DMS53 treated with DMSO at 0.1 percent for 48 hours (cell line): ENCODE measurements at regions not wholly inside any gene's neighbourhood (a gene's known extent, or its start where the extent isn't known, plus 50 kb on each side); places are given as distances from the start of the nearest gene placed in this dataset.
"Not testable (repeated sequence)": the region's sequence is repeated elsewhere in the genome, so short reads cannot be mapped to it uniquely, and the experiment has no call there.

ENCODE experiments used
- DNase-seq: peaks from one replicate; lab custom pipeline; 2025; ENCODE audit not compliant: unreplicated experiment; lab: John Stamatoyannopoulos, UW

GRCh38 chr19:31054430-31054829, 294.8 kb downstream of the TSHZ3 start:
- no peak for DNase-seq

GRCh38 chr19:31049431-31049830, 299.8 kb downstream of the TSHZ3 start:
- DNase-seq: no peak

DNA sequence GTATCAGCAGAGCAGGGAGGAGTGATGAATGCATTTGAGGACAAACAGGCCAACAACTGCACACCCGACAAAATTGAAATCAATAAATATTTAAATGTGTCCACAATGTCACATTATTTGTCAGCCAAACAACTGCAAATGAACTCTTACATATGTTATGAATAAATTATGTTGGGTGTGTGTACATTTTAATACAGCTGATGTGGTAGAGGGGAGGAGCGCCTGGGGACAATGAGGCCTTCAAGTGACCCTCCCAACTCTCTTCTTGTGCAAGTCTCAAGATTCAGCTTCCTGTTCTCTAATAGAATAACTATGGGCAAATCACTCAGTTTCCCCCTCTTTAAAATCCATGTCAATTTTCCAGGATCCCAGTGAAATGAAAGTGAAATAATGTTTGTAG, 303.2 kb downstream of the TSHZ3 start:
- DNase-seq: no peak

DNA sequence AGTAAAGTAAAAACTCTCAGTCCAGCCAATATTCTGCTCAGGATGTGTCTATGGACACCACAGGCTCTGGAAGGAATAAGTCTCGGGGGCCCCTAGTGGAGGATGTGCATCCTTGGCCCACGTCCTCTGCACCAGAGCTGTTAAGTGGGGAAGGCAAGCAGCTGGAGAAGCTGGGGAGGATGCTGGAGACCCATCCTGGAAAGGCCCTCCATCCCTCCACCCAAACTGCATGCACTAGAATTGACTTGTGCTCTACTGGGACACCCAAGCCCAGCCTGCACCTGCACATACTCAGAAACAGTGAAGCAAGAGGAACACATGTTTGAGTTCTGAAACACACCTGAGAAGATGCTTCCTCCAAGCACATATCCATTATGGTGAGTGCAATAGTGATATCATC, 307.8 kb downstream of the TSHZ3 start:
- DNase-seq: no peak

- no peak for DNase-seq
These were observed 310.1 kb downstream of the TSHZ3 start for GRCh38 chr19:31039151-31039550.

DNA sequence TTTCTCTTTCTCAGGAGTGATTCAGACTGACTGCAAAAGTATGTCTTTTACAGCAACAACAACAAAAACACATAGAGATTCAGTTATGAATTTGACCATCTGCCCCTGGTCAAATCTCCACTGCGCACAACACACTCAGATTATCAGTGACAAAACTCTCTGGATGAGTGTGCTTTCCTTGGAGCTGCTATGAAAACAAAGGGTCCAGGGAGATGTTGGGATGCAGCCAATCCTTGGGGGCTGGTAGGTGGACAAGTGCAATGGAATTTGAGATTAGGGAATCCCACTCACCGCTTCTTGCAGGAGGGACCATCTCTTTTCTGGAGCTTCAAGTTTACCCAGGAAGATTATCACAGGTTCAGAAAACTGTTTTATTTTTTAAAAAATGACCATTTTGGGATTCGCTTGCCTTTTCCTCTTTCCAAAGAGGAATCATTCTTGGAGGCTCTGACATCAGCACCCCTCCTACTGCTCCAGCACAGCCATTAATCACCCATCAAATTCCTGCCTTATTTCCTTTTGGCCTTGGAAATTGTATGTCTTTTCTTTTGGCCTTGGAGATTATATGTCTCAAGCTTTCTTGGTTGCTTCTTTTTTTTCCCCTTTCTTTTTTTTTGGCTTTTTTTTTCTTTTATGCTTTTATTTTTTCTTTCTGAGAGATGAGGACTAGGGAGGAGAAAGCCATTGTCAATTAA, 311.8 kb downstream of the TSHZ3 start:
- no peak for DNase-seq

DNA sequence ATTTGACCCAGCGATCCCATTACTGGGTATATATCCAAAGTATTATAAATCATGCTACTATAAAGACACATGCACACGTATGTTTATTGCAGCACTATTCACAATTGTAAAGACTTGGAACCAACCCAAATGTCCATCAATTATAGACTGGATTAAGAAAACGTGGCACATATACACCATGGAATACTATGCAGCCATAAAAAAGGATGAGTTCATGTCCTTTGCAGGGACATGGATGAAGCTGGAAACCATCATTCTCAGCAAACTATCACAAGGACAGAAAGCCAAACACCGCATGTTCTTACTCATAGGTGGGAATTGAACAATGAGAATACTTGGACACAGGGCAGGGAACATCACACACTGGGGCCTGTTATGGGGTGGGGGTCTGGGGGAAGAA, 317.8 kb downstream of the TSHZ3 start:
- DNase-seq: not testable (repeated sequence)

- DNase-seq: no peak
These were observed 326.2 kb downstream of the TSHZ3 start for GRCh38 chr19:31023038-31023437.

GRCh38 chr19:31018936-31019335, 330.3 kb downstream of the TSHZ3 start:
- DNase-seq: no peak

DNA sequence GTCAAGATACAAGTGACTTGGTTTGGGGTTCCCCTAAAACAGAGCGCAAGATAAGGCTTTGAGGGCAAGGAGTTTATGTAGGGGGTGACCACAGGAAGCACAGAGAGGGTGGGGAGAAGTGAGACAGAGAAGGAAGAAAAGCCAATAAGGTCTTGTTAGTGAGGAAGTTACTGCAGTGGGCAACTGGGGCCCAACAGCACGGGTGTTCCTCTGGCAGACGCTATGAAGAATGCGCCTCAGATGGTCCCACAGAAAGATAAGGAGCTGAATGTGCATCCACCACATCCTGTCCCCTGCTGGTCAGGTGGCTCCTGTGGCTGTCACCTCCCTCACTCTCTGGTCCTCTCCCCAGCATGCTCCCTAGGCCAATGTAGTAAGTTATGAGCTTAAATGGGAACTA, 333.5 kb downstream of the TSHZ3 start:
- DNase-seq: no peak

GRCh38 chr19:31014668-31015067, 334.6 kb downstream of the TSHZ3 start:
- no peak for DNase-seq

DNA sequence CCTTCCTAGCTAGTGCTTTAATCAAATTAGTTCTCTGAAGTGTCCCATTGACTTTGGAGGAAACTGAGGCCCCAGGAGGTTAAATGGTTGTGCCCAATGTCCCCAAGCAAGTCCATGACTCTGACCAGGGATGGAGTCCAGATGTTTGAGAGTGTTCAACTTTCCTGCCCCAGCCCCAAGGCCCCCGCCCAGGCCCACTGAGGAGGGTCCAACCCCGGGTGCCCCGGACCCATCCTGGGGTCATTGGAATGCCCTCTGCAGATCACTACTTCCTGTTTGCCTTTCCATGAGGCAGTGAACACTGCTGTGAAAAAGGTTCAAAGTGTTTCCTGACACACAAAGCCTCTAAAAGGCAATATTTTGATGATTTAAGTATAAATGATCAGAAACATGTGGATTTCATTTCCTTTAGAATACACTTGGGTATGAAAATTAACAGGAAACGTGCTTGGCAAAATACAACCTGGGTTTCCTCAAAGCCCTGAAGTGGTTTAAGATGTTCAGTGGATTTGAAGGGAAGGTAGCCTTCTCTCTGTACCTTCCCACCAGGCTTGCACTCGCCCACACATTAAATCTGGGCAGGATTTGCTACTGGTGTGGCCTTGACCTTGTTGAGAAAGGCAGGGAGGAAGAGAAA, 335.7 kb downstream of the TSHZ3 start:
- no peak for DNase-seq

GRCh38 chr19:31002518-31003244, 346.6 kb downstream of the TSHZ3 start:
- no peak for DNase-seq

GRCh38 chr19:31001991-31002390, 347.2 kb downstream of the TSHZ3 start:
- no peak for DNase-seq

DNA sequence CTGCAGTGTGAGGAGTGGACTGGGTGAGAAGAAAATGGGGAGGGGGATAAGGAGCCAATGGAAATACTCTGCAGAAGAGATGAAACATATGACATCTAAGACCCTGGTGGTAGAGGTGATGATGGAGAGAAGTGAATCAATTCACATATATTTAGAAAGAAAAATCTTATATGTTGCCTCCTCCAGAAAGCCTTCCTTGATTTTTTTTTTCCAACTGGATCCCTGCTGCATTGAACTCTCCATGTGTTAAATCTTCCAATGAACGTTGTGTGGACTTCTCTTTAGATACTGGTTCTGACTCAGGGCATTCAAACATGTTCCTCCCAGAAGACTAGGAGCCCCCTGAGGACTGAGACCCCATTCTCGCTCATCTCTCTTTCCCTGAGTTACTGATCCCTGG, 348.3 kb downstream of the TSHZ3 start:
- DNase-seq: no peak

DNA sequence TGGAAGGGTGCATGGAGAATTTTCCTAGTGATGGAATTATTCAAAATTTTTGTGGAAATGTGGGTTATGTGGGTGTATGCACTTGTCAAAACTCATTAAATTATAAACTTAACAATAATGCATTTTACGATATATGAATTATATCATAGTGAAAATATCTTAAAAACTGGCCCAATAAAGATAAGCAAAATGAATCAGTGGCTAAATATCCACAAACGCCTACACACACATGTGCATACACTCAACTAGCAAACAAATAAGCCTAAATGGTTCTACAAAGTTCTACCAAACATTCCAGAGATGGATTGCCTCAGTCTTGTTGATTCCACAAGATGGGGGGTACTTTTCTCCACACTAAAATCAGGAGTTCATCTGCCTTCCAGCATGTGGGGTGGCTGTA, 349.5 kb downstream of the TSHZ3 start:
- no peak for DNase-seq

DNA sequence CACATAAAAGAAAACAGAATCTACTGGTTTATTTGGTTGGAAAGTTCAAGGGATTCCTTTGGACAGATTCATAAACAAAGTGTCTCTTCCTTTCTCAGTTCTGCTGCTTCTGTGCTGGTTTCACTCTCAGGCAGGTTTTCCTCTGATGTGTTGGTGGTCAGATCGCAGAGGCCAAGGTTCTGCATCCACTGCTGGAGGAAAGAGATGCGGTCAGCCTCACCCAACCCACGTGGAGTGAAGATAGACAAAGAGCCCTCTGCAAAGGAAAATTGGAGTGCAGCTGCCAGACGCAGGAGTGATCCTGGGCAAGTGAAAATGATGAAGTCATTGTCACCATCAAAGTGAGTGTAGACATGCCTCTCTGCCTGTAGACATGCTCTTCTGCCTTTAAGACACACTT, 352.0 kb downstream of the TSHZ3 start:
- no peak for DNase-seq

DNA sequence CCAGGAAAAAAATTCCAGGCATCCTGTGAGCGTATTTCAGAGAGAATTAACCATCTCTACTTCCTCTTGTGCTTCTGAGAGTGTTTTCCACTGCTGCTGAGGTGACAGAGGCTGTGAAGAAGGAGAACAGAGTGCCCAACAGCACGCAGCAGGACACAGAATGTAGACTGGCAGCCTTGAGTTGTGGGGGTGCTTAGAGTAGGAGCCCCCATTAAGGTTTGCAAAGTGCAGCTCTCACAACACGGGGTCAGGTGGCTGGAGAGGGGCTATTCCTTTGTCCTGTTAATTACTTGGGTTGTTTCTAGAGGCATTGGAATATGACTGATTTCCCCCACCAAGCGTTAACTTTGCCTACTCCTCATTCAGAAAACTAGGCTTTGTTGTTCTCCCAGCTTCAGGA, 370.6 kb downstream of the TSHZ3 start:
- DNase-seq: no peak

GRCh38 chr19:30969591-30969990, 379.6 kb downstream of the TSHZ3 start:
- no peak for DNase-seq

DNA sequence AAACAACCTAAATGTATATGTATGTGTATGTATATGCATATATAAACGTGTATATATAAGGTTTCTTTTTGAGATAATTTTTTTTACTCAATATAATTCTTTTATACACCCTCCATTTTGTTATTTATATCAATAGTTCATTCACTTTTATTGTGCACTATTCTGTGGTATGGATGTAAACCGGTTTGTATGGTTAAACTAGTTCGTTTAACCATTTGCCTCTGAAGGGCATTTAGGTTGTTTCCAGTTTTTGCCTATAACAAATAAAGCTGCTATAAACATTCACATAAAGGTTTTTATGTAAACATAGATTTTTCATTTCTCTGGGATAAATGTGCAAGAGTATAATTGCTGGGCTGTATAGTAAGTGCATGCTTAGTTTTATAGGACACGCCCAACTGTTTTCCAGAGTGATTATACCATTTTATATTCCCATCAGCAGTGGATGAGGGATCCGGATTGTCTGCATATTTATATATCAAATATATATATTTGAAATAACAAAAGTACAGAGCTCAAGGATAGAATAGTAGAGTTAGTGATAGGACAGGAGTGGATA, 380.3 kb downstream of the TSHZ3 start:
- DNase-seq: no peak

DNA sequence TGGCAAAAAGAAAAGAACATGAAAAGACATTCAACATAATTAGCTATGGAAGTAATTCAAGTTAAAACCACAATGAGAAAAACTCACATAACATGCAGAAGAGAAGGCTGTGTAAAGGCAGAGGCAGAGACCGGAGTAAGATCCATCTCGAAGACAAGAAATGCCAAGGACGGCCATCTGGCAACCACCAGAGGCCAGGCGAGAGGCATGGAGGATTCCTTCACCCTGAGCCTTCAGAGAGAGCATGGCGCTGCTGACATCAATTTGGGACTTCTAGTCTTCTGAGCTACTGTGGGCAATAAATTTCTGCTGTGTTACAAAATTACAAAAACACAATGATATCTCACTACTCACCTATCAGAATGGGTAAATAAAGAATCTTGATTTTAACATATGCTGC, 381.0 kb downstream of the TSHZ3 start:
- DNase-seq: no peak

DNA sequence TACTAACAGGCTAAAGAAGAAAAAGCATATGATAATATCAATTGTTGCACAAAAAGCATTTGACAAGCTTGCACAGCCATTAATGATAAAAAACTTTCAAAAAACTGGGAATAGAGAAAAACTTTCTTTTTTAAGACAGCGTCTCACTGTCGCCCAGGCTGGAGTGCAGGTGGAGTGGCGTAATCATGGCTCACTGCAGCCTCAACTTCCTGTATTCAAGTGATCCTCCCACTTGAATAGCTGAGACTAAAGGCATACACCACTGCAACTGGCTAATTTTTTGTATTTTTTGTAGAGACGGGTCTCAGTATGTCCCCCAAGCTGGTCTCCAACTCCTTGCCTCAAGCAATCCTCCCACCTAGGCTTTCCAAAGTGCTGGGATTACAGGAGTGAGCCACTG, 382.8 kb downstream of the TSHZ3 start:
- DNase-seq: no peak
